Astrocyte (in vitro differentiated cells and primary cell): ENCODE measurements at regions not wholly inside any gene's neighbourhood (a gene's known extent, or its start where the extent isn't known, plus 50 kb on each side); places are given as distances from the start of the nearest gene placed in this dataset.

Experiments used
- CTCF ChIP-seq: IDR thresholded peaks from 2 replicates; pipeline ENCODE4 v1.5.1; 2011; ENCODE audit warnings: low read depth, mild to moderate bottlenecking, inconsistent platforms, low read length, moderate library complexity; ENCODE audit not compliant: insufficient read depth
- EZH2 ChIP-seq: IDR thresholded peaks from 2 replicates; pipeline ENCODE4 v1.6.1; 2012; ENCODE audit warnings: mild to moderate bottlenecking, low read length, inconsistent platforms; ENCODE audit not compliant: insufficient read depth

GRCh38 chr3:73787620-73788019 is 162.9 kb upstream of the PDZRN3 start:
- TF ChIP-seq EZH2: no peak
- TF ChIP-seq CTCF: no peak
